ENCODE measurements at regions not wholly inside any gene's neighbourhood (a gene's known extent, or its start where the extent isn't known, plus 50 kb on each side); places are given as distances from the start of the nearest gene placed in this dataset.

DNA sequence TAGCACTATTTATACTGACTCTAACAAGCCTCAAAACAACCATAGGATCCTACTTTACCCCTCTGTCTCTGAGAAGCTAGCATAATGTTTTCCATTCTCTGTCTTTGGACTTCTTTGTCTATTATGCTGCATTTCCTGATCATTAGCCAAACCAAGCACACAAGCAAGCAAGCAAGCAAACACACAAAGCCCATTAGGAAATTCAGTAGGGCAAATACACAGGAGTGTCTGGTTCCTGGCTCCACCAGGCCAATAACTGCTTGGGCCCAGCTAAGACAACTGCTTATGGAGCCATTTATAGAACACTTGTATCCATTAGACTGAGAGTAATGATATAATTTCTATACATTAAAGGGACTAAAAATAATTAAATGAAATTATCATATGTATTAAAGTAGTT is 952.9 kb upstream of the EPHA7 start:
- no peak for DNase-seq (ENCODE audit: low spot score)

DNA sequence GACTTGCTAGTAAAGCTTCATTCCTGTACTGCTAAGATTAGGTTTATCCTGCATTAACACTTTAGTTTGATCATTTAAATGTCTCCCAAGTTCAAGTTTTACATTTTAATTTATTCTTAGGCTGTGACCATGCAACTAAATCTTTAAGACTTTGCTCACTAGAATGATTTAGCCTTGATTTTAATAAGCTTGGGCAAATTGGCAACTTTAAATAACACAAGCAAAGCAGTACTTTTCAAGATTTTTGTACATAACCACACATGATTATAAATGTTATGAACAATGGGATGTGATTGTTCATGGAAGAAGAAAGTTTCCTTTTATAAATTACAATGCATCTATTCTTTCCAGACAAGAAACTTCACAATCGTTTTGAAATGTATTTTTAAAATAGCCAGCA is 948.0 kb upstream of the EPHA7 start:
- no peak for DNase-seq (ENCODE audit: low spot score)

- no peak for DNase-seq (ENCODE audit: low spot score)
These were observed 942.9 kb upstream of the EPHA7 start for GRCh38 chr6:94362061-94362864.

DNA sequence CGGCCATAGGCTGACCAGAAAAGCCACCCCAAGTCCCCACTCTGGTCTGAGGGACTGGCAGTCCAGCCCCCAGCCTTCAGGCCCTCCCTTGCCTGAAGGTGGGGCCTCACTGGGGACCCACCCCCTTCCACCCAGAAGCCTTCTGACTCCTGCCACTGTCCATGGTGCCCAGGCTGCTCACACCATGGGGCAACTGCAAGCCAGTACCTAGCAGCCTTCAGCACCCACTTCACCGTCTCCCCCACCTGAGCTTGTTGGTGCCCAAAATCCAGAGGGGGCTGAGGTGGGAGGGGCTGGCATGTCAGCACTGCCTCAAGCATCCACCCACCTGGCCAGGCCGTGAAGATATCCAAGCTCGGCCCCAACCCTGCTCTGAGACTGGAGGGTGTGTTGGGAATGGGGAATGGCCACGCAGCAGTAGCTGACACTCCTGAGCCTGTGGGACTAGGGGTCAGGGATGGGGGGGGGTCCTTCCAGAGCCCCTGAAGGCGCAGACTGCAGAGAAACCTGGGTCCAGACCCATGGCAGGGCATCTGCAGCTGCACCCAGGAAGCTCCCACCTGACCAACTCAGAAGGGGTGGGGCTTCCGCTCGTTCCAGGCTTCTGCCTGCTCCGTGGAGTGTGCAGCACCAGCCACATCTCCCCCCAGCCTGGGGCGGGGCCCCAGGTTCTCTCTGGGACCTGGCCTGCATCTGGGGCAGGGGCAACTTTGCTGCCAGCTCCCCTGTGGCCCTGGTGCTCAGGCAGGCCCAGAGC is 942.1 kb upstream of the EPHA7 start:
- no peak for DNase-seq (ENCODE audit: low spot score)

GRCh38 chr6:94357381-94357980 is 938.1 kb upstream of the EPHA7 start:
- no peak for DNase-seq (ENCODE audit: low spot score)

GRCh38 chr6:94350833-94351232 is 931.5 kb upstream of the EPHA7 start:
- DNase-seq (ENCODE audit: low spot score) = no peak

GRCh38 chr6:94349227-94349626 is 929.9 kb upstream of the EPHA7 start:
- no peak for DNase-seq (ENCODE audit: low spot score)

GRCh38 chr6:94344866-94345265 is 925.5 kb upstream of the EPHA7 start:
- no peak for DNase-seq (ENCODE audit: low spot score)

GRCh38 chr6:94341173-94341572 is 921.8 kb upstream of the EPHA7 start:
- no peak for DNase-seq (ENCODE audit: low spot score)

DNA sequence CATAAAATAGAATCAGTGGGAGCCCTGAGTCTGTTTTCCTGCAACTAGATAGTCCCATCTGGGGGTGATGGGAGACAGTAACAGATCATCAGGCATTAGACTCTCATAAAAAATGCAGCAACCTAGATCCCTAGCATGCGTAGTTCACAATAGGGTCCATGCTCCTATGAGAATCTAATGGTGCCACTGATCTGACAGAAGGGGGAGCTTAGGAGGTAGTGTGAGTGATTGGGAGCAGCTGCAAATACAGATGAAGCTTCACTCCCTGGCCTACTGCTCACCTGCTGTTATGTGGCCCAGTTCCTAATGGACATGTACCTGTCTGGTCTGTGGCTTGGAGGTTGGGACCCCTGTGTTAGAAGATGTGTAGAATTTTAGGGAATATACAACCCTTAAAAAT is 904.5 kb upstream of the EPHA7 start:
- DNase-seq (ENCODE audit: low spot score) = no peak

DNA sequence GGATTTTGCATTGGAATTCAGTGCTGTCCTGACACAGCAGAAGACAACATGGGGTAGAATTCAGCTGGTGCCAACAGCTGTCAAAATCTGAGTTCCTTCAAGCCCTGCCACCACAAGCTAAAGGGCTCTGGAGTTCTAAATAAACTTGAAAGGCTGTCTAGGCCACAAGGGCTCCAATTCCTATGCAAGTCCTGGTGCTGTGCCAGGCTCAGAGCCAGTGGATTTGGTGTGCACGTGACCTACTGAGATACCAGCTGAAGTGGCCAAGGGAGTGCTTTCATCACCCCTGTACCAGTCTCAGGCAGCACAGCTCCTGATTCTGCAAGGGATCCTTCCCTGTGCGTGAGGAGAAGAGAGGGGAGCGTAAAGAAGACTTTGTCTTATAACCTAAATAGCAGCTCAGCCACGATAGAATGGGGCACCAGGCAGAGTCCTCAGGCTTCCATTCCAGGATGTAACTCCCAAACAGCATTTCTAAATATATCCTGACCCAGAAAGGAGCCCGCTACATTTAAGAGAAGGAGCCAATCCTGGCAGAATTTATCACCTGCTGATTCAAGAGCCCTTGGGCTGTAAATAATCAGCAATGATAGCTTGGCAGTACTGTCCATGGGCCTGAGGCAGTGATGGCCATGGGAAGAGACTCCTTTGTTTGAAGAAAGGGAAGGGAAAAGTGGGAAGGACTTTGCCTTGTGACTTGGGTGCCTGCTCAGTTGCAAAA is 881.2 kb upstream of the EPHA7 start:
- DNase-seq (ENCODE audit: low spot score) = no peak

DNA sequence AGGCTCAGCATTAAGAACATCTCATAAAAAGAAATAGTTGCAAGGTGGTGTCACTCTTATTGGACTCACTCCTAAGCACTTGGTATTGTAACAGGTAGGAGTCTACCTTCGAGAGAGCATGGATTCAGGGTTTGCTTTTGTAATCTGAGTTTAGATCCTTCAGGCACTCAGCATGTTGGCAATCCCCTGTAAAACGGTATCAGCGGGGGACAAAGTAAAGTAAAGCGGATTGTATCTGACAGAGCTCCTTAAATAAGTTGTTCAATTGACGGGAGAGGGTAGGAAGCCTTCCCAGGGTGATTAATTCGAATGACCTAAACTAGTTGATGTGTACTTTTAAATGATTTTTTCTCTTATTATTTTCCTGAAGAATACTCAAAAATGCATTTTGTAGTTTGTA is 869.8 kb upstream of the EPHA7 start:
- DNase-seq (ENCODE audit: low spot score) = no peak

DNA sequence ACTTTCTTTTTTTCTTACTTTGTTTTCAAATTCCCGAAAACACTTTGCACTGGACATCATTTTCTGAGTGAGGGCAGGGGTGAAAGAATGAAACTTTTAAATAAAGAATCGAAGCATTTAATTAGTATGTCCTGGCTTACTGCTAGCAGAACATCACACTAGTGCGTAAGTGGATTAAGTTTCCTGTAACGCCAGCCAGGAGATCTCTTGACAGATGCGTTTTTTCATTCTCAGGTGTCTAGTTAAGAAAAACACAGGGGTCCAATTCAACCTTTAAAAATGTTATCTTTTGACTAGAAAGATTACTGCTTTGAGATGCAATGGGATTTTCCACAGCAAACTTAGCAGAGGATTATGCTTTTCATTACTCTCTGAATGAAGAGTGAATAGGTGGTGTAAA is 858.8 kb upstream of the EPHA7 start:
- no peak for DNase-seq (ENCODE audit: low spot score)

DNA sequence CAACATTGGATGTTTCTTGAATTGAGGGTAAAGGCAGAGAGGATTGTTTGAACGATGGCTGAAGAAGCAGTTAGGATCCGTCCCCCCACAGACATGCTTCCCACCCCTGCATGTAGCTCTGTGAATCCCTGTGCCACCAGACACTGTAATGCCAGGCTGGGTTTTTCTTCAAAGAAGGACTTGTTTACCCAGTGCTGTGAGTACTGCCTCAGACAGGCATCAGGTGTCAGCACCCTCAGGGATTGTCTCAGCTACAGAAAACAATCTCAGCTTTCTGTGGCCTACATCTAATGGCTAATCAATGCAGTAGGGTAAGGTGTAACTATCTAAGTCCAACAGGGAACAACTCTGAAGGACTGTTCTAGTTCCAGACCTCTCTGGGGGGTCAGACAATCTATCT is 853.0 kb upstream of the EPHA7 start:
- DNase-seq (ENCODE audit: low spot score) = no peak

DNA sequence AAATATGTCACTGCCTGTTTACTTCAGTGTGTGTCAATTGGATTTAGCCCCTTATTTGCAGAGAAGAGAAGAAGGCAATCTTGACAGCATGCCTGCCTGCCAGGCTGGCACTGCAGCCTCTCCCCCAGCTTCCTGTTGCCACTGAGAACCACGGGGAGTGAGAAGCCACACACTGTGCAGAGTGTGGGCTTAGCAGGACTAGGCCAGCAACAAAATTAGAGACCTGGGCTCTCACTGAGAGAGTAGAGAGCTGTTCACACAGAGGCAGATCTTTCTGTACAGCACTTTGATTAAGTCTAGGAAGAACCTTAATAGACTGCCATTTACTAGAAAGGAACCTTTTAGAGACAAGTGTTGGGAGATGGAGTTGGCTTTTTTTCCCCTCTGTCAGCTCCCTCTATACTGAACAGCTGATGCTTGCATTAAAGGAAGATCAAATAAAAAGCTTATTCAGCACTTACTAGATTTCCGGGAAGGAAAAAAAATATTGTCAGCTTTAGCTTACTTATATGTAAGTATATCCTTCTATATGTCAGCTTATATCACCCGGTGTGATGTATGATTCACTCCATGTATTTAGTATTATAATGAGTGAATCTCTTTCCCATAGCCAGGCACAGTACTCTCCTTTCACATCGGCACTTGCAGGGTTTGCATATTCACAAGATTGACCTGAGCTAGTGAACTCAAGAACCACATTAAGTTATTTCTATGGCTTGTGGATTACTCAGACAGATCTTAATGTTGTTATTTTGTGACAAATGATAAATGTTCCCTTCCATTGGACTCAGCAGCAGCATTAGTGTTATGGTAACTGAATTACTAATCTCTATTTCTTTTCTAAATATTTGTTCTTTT is 851.0 kb upstream of the EPHA7 start:
- no peak for DNase-seq (ENCODE audit: low spot score)

GRCh38 chr6:94269256-94269655 is 849.9 kb upstream of the EPHA7 start:
- no peak for DNase-seq (ENCODE audit: low spot score)

DNA sequence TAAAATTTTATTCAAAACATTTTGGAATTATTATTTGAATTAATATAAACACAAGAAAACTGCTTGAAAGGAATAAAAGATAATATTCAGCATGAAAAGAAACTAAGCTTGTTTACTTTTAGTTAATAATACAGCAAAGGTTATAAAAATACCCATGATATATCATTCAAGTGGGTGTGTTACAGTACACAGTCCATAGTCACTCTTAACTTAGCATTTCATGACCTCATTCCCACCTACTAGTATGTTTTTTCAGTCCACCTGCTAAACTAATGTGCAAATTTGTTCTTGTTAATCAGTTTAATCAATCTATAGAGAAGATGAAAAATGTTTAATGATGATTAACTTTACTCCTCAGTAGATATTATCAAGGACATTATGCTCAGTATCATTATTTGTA is 841.4 kb upstream of the EPHA7 start:
- DNase-seq (ENCODE audit: low spot score) = no peak

GRCh38 chr6:94254689-94255088 is 835.3 kb upstream of the EPHA7 start:
- DNase-seq (ENCODE audit: low spot score) = no peak

- DNase-seq (ENCODE audit: low spot score) = no peak
These were observed 832.5 kb upstream of the EPHA7 start for GRCh38 chr6:94251878-94252277.

- DNase-seq (ENCODE audit: low spot score) = no peak
These were observed 826.0 kb upstream of the EPHA7 start for GRCh38 chr6:94245395-94245794.

DNA sequence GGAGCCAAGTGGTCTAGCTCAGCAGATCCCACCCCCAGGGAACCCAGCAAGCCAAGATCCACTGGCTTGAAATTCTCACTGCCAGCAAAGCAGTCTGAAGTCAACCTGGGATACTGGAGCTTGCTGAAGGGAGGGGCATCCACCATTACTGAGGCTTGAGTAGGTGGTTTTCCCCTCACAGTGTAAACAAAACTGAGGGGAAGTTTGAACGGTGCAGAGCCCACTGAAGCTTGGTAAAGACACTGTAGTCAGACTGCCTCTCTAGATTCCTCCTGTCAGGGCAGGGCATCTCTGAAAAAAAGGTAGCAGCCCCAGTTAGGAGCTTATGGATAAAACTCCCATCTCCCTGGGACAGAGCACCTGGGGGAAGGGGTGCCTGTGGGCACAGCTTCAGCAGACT is 819.5 kb upstream of the EPHA7 start:
- no peak for DNase-seq (ENCODE audit: low spot score)

DNA sequence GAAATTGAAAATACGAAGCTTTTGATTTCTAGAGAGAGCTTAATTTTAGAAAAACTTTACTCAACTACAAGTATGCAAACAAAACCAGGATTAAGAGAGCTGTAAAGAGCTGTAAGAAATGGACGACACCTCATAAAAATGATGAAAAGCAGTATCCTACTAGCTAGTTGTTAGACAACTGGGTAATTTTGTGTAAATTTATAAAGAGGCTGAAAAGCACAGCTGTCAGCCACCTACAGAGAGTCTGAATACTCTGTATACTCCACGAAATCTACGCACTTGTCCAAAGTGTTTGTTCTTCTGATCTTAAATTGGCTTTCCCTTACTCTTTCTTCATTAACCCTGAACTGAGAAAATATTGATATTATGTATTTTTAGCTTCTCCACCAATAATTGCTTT is 808.4 kb upstream of the EPHA7 start:
- DNase-seq (ENCODE audit: low spot score) = no peak

Data from hepatic stellate cell (primary cell).